Astrocyte (in vitro differentiated cells and primary cell): ENCODE measurements at regions not wholly inside any gene's neighbourhood (a gene's known extent, or its start where the extent isn't known, plus 50 kb on each side); places are given as distances from the start of the nearest gene placed in this dataset.

Source experiments
- CTCF ChIP-seq: IDR thresholded peaks from 2 replicates; pipeline ENCODE4 v1.5.1; 2011; ENCODE audit warnings: low read depth, mild to moderate bottlenecking, inconsistent platforms, low read length, moderate library complexity; ENCODE audit not compliant: insufficient read depth
- EZH2 ChIP-seq: IDR thresholded peaks from 2 replicates; pipeline ENCODE4 v1.6.1; 2012; ENCODE audit warnings: mild to moderate bottlenecking, low read length, inconsistent platforms; ENCODE audit not compliant: insufficient read depth

- TF ChIP-seq CTCF (no peak), EZH2 (no peak)
These were observed 96.6 kb upstream of the SMLR1 start for GRCh38 chr6:130730600-130730999.
